Islet precursor cell (in vitro differentiated cells): ENCODE measurements at regions not wholly inside any gene's neighbourhood (a gene's known extent, or its start where the extent isn't known, plus 50 kb on each side); places are given as distances from the start of the nearest gene placed in this dataset.

ENCODE experiments used
- DNase-seq: peaks from one replicate; pipeline ENCODE4 v3.0.0-alpha.2; 2018

GRCh38 chr18:2082676-2083075, 488.6 kb downstream of the METTL4 start:
- DNase-seq, result no peak

- peak; percentile 70 for DNase-seq
These were observed 487.6 kb downstream of the METTL4 start for GRCh38 chr18:2083691-2084090.

GRCh38 chr18:2086439-2086838, 484.9 kb downstream of the METTL4 start:
- DNase-seq, result no peak

- no peak for DNase-seq
These were observed 483.2 kb downstream of the METTL4 start for GRCh38 chr18:2087877-2088673.

- no peak for DNase-seq
These were observed 481.9 kb downstream of the METTL4 start for GRCh38 chr18:2089396-2089795.

- DNase-seq, result no peak
These were observed 479.4 kb downstream of the METTL4 start for GRCh38 chr18:2091937-2092336.

GRCh38 chr18:2096551-2096950, 474.8 kb downstream of the METTL4 start:
- DNase-seq, result no peak

GRCh38 chr18:2100694-2101213, 470.6 kb downstream of the METTL4 start:
- no peak for DNase-seq

- no peak for DNase-seq
These were observed 469.3 kb downstream of the METTL4 start for GRCh38 chr18:2102022-2102421.

- no peak for DNase-seq
These were observed 468.0 kb downstream of the METTL4 start for GRCh38 chr18:2103299-2103698.

- DNase-seq, result peak; percentile 60
These were observed 466.5 kb downstream of the METTL4 start for GRCh38 chr18:2104620-2105462.

- DNase-seq, result peak; percentile 81
These were observed 462.7 kb downstream of the METTL4 start for GRCh38 chr18:2108591-2108990.

- DNase-seq, result no peak
These were observed 459.8 kb downstream of the METTL4 start for GRCh38 chr18:2111456-2111855.

- no peak for DNase-seq
These were observed 458.8 kb downstream of the METTL4 start for GRCh38 chr18:2112435-2113045.

- no peak for DNase-seq
These were observed 457.0 kb downstream of the METTL4 start for GRCh38 chr18:2114289-2114688.

GRCh38 chr18:2114765-2115164, 456.5 kb downstream of the METTL4 start:
- no peak for DNase-seq

GRCh38 chr18:2121224-2121623, 450.1 kb downstream of the METTL4 start:
- DNase-seq, result no peak

GRCh38 chr18:2123077-2123476, 448.2 kb downstream of the METTL4 start:
- no peak for DNase-seq

GRCh38 chr18:2134364-2134763, 436.9 kb downstream of the METTL4 start:
- DNase-seq, result no peak

GRCh38 chr18:2135309-2135708, 436.0 kb downstream of the METTL4 start:
- DNase-seq, result no peak

- DNase-seq, result no peak
These were observed 432.8 kb downstream of the METTL4 start for GRCh38 chr18:2138552-2138951.

- DNase-seq, result no peak
These were observed 431.6 kb downstream of the METTL4 start for GRCh38 chr18:2139691-2140090.

- DNase-seq, result no peak
These were observed 427.7 kb downstream of the METTL4 start for GRCh38 chr18:2143636-2144035.
